ENCODE measurements at regions not wholly inside any gene's neighbourhood (a gene's known extent, or its start where the extent isn't known, plus 50 kb on each side); places are given as distances from the start of the nearest gene placed in this dataset.
"Not testable (repeated sequence)": the region's sequence is repeated elsewhere in the genome, so short reads cannot be mapped to it uniquely, and the experiment has no call there.

GRCh38 chr6:6981681-6982322 is 126.0 kb upstream of the RREB1 start:
- peak; percentile 65 to 81 (median 67) for DNase-seq

- DNase-seq = no peak
Observed at GRCh38 chr6:6982663-6983062, 125.1 kb upstream of the RREB1 start.

- DNase-seq = no peak
Observed at GRCh38 chr6:6984585-6985366, 123.0 kb upstream of the RREB1 start.

GRCh38 chr6:6986344-6986743 is 121.4 kb upstream of the RREB1 start:
- no peak for DNase-seq

- DNase-seq = peak in 1 of 3 donors; percentile 32
Observed at GRCh38 chr6:6987749-6988148, 120.0 kb upstream of the RREB1 start.

- not testable (repeated sequence) for DNase-seq
Observed at GRCh38 chr6:6990059-6990458, 117.7 kb upstream of the RREB1 start.

- no peak for DNase-seq
Observed at GRCh38 chr6:6993503-6994237, 114.1 kb upstream of the RREB1 start.

- no peak for DNase-seq
Observed at GRCh38 chr6:6994796-6995195, 113.0 kb upstream of the RREB1 start.

- DNase-seq = peak in 1 of 3 donors; percentile 32
Observed at GRCh38 chr6:6995328-6995727, 112.4 kb upstream of the RREB1 start.

GRCh38 chr6:6996124-6996523 is 111.6 kb upstream of the RREB1 start:
- no peak for DNase-seq

- no peak for DNase-seq
Observed at GRCh38 chr6:6997263-6998193, 110.2 kb upstream of the RREB1 start.

GRCh38 chr6:6998194-6998569 is 109.6 kb upstream of the RREB1 start:
- DNase-seq = no peak

- no peak for DNase-seq
Observed at GRCh38 chr6:7000825-7001777, 106.7 kb upstream of the RREB1 start.

GRCh38 chr6:7003041-7003440 is 104.7 kb upstream of the RREB1 start:
- DNase-seq = no peak

GRCh38 chr6:7004581-7005297 is 103.0 kb upstream of the RREB1 start:
- peak; percentile 44 to 62 (median 50) for DNase-seq

- DNase-seq = no peak
Observed at GRCh38 chr6:7006515-7007191, 101.1 kb upstream of the RREB1 start.

GRCh38 chr6:7008451-7008988 is 99.2 kb upstream of the RREB1 start:
- no peak for DNase-seq

GRCh38 chr6:7016226-7016625 is 91.5 kb upstream of the RREB1 start:
- peak; percentile 76 to 89 (median 82) for DNase-seq

GRCh38 chr6:7021301-7021700 is 86.5 kb upstream of the RREB1 start:
- peak; percentile 56 to 69 (median 63) for DNase-seq

GRCh38 chr6:7025861-7026260 is 81.9 kb upstream of the RREB1 start:
- no peak for DNase-seq

All from suppressor macrophage treated with lipopolysaccharide for 1 hour (primary cell).